Aorta (tissue), 5 donors: ENCODE measurements at regions not wholly inside any gene's neighbourhood (a gene's known extent, or its start where the extent isn't known, plus 50 kb on each side); places are given as distances from the start of the nearest gene placed in this dataset.

Source experiments
- ATAC-seq: fragments of 200-7000 bp; cut with Tn5 transposase; one replicate; pipeline ENCODE4 v1.9.1; 2022; ENCODE audit warnings: moderate library complexity; ENCODE audit not compliant: low FRiP score
- DNase-seq, 2 donors: peaks; one replicate each; pipeline ENCODE4 v3.0.0-alpha.2; 2020
- H3K27ac ChIP-seq, 2 donors: one replicate each; pipeline ENCODE4 v1.5.1; 2013; ENCODE audit warnings: low read length in 2 of 2, mild to moderate bottlenecking in 2 of 2, moderate library complexity in 2 of 2, control low read depth in 1 of 2, inconsistent platforms in 1 of 2, low read depth in 1 of 2
- H3K27me3 ChIP-seq, 2 donors: one replicate each; pipeline ENCODE4 v1.6.1; 2013; ENCODE audit warnings: control low read depth in 1 of 2, low read length in 1 of 2, mild to moderate bottlenecking in 1 of 2, moderate library complexity in 1 of 2; ENCODE audit not compliant: insufficient read depth in 2 of 2, control insufficient read depth in 1 of 2
- H3K36me3 ChIP-seq, 2 donors: one replicate each; pipeline ENCODE4 v1.6.1; 2013; ENCODE audit warnings: control low read depth in 1 of 2, low read length in 1 of 2, mild to moderate bottlenecking in 1 of 2; ENCODE audit not compliant: insufficient read depth in 2 of 2, control insufficient read depth in 1 of 2
- H3K4me1 ChIP-seq, 2 donors: one replicate each; pipeline ENCODE4 v1.6.1; 2013; ENCODE audit warnings: low read length in 2 of 2, control low read depth in 1 of 2, mild to moderate bottlenecking in 1 of 2, moderate library complexity in 1 of 2; ENCODE audit not compliant: insufficient read depth in 2 of 2, control insufficient read depth in 1 of 2
- H3K4me3 ChIP-seq, 2 donors: one replicate each; pipeline ENCODE4 v1.5.1; 2013; ENCODE audit warnings: low read length in 2 of 2, control low read depth in 1 of 2, mild to moderate bottlenecking in 1 of 2
- H3K9me3 ChIP-seq: one replicate; pipeline ENCODE4 v1.6.1; 2013; ENCODE audit warnings: mild to moderate bottlenecking, low read length; ENCODE audit not compliant: control insufficient read depth
- WGBS, 2 donors: extraction: QIAGEN DNeasy Blood & Tissue Kit; methylation state at CpG; one replicate each; pipeline ENCODE4 v1.1.7; 2013; 5-methylcytosine and 5-hydroxymethylcytosine counted together
- intact Hi-C, 2 donors: fragments of 100-400 bp; cut with DNase I; formaldehyde crosslinking; loops; one replicate each; pipeline versions ENCODE4 v1.14.2 to v1.15.0; 2022
- donor health status: healthy with polysubstance abuse.
- donor health status: Bipolar disorder and iron deficiency.
- donor health status: DM: no; HTN: no; CAD: no.
- donor health status: DM: no; HTN: no; CAD: no.
- donor health status: DM: yes; HTN: yes; CAD: no.

GRCh38 chr7:131883196-131883595, 326.8 kb upstream of the PODXL start:
- Histone ChIP-seq H3K27me3 (no peaks in the 10 kb centered on the region), H3K4me1 (no peaks in the 10 kb centered on the region), H3K9me3 (peaks cover 2% of the 10 kb centered on the region), H3K27ac (no peak overlapping the region), H3K36me3 (no peaks in the 10 kb centered on the region), H3K4me3 (no peak overlapping the region)
- ATAC-seq (no peak), DNase-seq (no peak)
- intact Hi-C loops = no loop called here
- 85 to 87% methylated on average over 8 of the region's 8 CpGs for WGBS, 2 donors

- DNase-seq (no peak), ATAC-seq (no peak)
- Histone ChIP-seq H3K4me1 (no peaks in the 10 kb centered on the region), H3K36me3 (no peaks in the 10 kb centered on the region), H3K9me3 (peaks cover 2% of the 10 kb centered on the region), H3K27ac (no peak overlapping the region), H3K4me3 (no peak overlapping the region), H3K27me3 (no peaks in the 10 kb centered on the region)
- intact Hi-C loops = no loop called here
Measured at GRCh38 chr7:131882321-131882720, 325.9 kb upstream of the PODXL start.

- H3K9me3 ChIP-seq = no peaks in the 10 kb centered on the region
- DNase-seq = no peak
- 73 to 81% methylated on average over 2 of the region's 2 CpGs for WGBS, 2 donors
- intact Hi-C loops = no loop called here
- H3K4me3 ChIP-seq = no peak overlapping the region
- no peaks in the 10 kb centered on the region for H3K27me3 ChIP-seq
- no peak overlapping the region for H3K27ac ChIP-seq
- H3K36me3 ChIP-seq = no peaks in the 10 kb centered on the region
- H3K4me1 ChIP-seq = no peaks in the 10 kb centered on the region
- ATAC-seq = no peak
Measured at GRCh38 chr7:131880078-131880477, 323.6 kb upstream of the PODXL start.

- Histone ChIP-seq H3K4me1 (no peaks in the 10 kb centered on the region), H3K27ac (no peak overlapping the region), H3K4me3 (no peak overlapping the region), H3K36me3 (no peaks in the 10 kb centered on the region), H3K27me3 (no peaks in the 10 kb centered on the region), H3K9me3 (no peaks in the 10 kb centered on the region)
- intact Hi-C loops = no loop called here
- DNase-seq = no peak
- ATAC-seq = no peak
- WGBS, 2 donors = 91 to 96% methylated on average over 4 of the region's 4 CpGs
Measured at GRCh38 chr7:131879424-131879823, 323.0 kb upstream of the PODXL start.

- Histone ChIP-seq H3K4me1 (no peaks in the 10 kb centered on the region), H3K36me3 (no peaks in the 10 kb centered on the region), H3K4me3 (no peak overlapping the region), H3K27me3 (no peaks in the 10 kb centered on the region), H3K27ac (no peak overlapping the region), H3K9me3 (no peaks in the 10 kb centered on the region)
- 71% methylated on average over 2 of the region's 2 CpGs for WGBS, 2 donors
- DNase-seq (no peak), ATAC-seq (no peak)
- intact Hi-C loops = no loop called here
Measured at GRCh38 chr7:131878777-131879176, 322.3 kb upstream of the PODXL start.

GRCh38 chr7:131873581-131873980, 317.2 kb upstream of the PODXL start:
- Histone ChIP-seq H3K36me3 (no peaks in the 10 kb centered on the region), H3K9me3 (peaks cover 2% of the 10 kb centered on the region), H3K27me3 (no peaks in the 10 kb centered on the region), H3K27ac (no peak overlapping the region), H3K4me3 (no peak overlapping the region), H3K4me1 (no peaks in the 10 kb centered on the region)
- WGBS, 2 donors = 48 to 50% methylated on average over 6 of the region's 6 CpGs
- ATAC-seq (no peak), DNase-seq (no peak)
- intact Hi-C loops = no loop called here

GRCh38 chr7:131869986-131870385, 313.6 kb upstream of the PODXL start:
- intact Hi-C loops = no loop called here
- no peaks in the 10 kb centered on the region for H3K36me3 ChIP-seq
- no peak for ATAC-seq
- H3K4me3 ChIP-seq = no peak overlapping the region
- no peaks in the 10 kb centered on the region for H3K27me3 ChIP-seq
- no peak overlapping the region for H3K27ac ChIP-seq
- WGBS, 2 donors = 81 to 87% methylated on average over 1 of the region's 1 CpG
- no peak for DNase-seq
- H3K9me3 ChIP-seq = peaks cover 2% of the 10 kb centered on the region
- H3K4me1 ChIP-seq = no peaks in the 10 kb centered on the region

GRCh38 chr7:131869169-131869844, 312.9 kb upstream of the PODXL start:
- Histone ChIP-seq H3K4me3 (no peak overlapping the region), H3K36me3 (no peaks in the 10 kb centered on the region), H3K27me3 (no peaks in the 10 kb centered on the region), H3K9me3 (peaks cover 2% of the 10 kb centered on the region), H3K27ac (no peak overlapping the region), H3K4me1 (no peaks in the 10 kb centered on the region)
- 66 to 77% methylated on average over 3 of the region's 3 CpGs for WGBS, 2 donors
- intact Hi-C loops = no loop called here
- DNase-seq (no peak), ATAC-seq (no peak)

GRCh38 chr7:131867461-131867860, 311.0 kb upstream of the PODXL start:
- DNase-seq (no peak), ATAC-seq (no peak)
- WGBS, 2 donors = 80 to 83% methylated on average over 4 of the region's 4 CpGs
- Histone ChIP-seq H3K4me3 (no peak overlapping the region), H3K27ac (no peak overlapping the region), H3K27me3 (no peaks in the 10 kb centered on the region), H3K36me3 (no peaks in the 10 kb centered on the region), H3K9me3 (peaks cover 2% of the 10 kb centered on the region), H3K4me1 (no peaks in the 10 kb centered on the region)
- intact Hi-C loops = no loop called here
